GM21390 (cell line): ENCODE measurements at regions not wholly inside any gene's neighbourhood (a gene's known extent, or its start where the extent isn't known, plus 50 kb on each side); places are given as distances from the start of the nearest gene placed in this dataset.
"Not testable (repeated sequence)": the region's sequence is repeated elsewhere in the genome, so short reads cannot be mapped to it uniquely, and the experiment has no call there.

Experiments
- ATAC-seq: cut with Tn5 transposase; IDR thresholded peaks from one replicate; pipeline ENCODE4 v1.9.1; 2021; ENCODE audit not compliant: unreplicated experiment

- no peak for ATAC-seq
Measured at GRCh38 chr4:129248621-129249020, 152.7 kb downstream of the C4orf33 start.

- no peak for ATAC-seq
Measured at GRCh38 chr4:129254126-129254525, 158.2 kb downstream of the C4orf33 start.

GRCh38 chr4:129254526-129254925 lies 158.6 kb downstream of the C4orf33 start:
- ATAC-seq, result no peak

GRCh38 chr4:129261584-129261983 lies 165.6 kb downstream of the C4orf33 start:
- ATAC-seq, result no peak

- ATAC-seq, result peak; percentile 97
Measured at GRCh38 chr4:129264008-129264657, 168.2 kb downstream of the C4orf33 start.

- ATAC-seq, result no peak
Measured at GRCh38 chr4:129278868-129279267, 182.9 kb downstream of the C4orf33 start.

- ATAC-seq, result no peak
Measured at GRCh38 chr4:129282293-129282692, 186.3 kb downstream of the C4orf33 start.

- not testable (repeated sequence) for ATAC-seq
Measured at GRCh38 chr4:129292194-129292593, 196.2 kb downstream of the C4orf33 start.

GRCh38 chr4:129314781-129315180 lies 218.8 kb downstream of the C4orf33 start:
- no peak for ATAC-seq

- ATAC-seq, result no peak
Measured at GRCh38 chr4:129322920-129323319, 227.0 kb downstream of the C4orf33 start.

- no peak for ATAC-seq
Measured at GRCh38 chr4:129323658-129324057, 227.7 kb downstream of the C4orf33 start.

GRCh38 chr4:129326571-129327460 lies 230.9 kb downstream of the C4orf33 start:
- ATAC-seq, result no peak

GRCh38 chr4:129327637-129328036 lies 231.7 kb downstream of the C4orf33 start:
- ATAC-seq, result no peak

- no peak for ATAC-seq
Measured at GRCh38 chr4:129328162-129328561, 232.2 kb downstream of the C4orf33 start.

GRCh38 chr4:129334136-129334535 lies 238.2 kb downstream of the C4orf33 start:
- ATAC-seq, result no peak

- no peak for ATAC-seq
Measured at GRCh38 chr4:129335276-129335675, 239.3 kb downstream of the C4orf33 start.

- ATAC-seq, result no peak
Measured at GRCh38 chr4:129335818-129336217, 239.9 kb downstream of the C4orf33 start.

- ATAC-seq, result no peak
Measured at GRCh38 chr4:129336457-129337227, 240.7 kb downstream of the C4orf33 start.

- no peak for ATAC-seq
Measured at GRCh38 chr4:129337228-129337620, 241.3 kb downstream of the C4orf33 start.

- no peak for ATAC-seq
Measured at GRCh38 chr4:129342819-129343408, 247.0 kb downstream of the C4orf33 start.

GRCh38 chr4:129344058-129344457 lies 248.1 kb downstream of the C4orf33 start:
- no peak for ATAC-seq
